GM18868 (cell line): ENCODE measurements at regions not wholly inside any gene's neighbourhood (a gene's known extent, or its start where the extent isn't known, plus 50 kb on each side); places are given as distances from the start of the nearest gene placed in this dataset.
"Not testable (repeated sequence)": the region's sequence is repeated elsewhere in the genome, so short reads cannot be mapped to it uniquely, and the experiment has no call there.

Experiments used
- ATAC-seq: cut with Tn5 transposase; IDR thresholded peaks from one replicate; pipeline ENCODE4 v1.9.1; 2021; ENCODE audit warnings: mild to moderate bottlenecking, moderate library complexity; ENCODE audit not compliant: unreplicated experiment

GRCh38 chr4:43411226-43411625, 518.7 kb downstream of the GRXCR1 start:
- ATAC-seq, result no peak

DNA sequence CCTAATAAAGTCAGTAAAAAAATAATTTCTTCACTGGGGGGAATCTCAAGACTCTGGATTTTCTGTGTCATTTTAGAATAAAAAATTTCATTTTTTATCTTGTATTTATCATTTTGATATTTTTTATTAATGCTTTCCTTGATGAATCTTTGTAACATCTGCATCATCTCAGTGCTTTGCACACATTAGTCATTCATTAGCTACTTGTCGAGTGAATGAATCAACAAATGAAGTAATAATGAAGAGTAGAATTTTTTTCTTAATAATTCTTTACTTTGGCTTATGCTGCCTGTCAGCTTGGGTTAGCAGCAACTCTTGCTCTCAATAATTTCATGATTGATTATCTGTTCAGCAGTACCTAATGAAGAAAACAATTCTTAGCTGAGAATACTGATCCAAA, 530.8 kb downstream of the GRXCR1 start:
- no peak for ATAC-seq

DNA sequence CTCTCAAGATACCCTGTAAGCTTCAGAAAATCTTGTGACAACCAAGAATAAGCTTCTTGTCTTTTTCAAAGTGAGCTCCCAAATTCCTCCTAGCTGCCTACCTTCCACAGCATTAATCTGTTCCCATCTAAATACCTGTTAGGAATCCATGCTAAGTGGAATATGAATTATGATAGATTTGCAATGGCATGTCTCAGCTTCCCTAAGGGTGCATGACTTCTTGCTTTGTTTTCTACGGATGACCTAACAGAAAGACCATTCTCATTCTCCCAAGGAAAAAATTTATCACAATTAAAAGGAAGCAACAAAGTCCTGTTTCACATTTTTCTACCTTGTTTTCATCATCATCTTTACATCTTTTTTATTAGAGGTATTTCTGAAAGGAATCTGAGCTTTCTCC, 532.7 kb downstream of the GRXCR1 start:
- ATAC-seq, result no peak

DNA sequence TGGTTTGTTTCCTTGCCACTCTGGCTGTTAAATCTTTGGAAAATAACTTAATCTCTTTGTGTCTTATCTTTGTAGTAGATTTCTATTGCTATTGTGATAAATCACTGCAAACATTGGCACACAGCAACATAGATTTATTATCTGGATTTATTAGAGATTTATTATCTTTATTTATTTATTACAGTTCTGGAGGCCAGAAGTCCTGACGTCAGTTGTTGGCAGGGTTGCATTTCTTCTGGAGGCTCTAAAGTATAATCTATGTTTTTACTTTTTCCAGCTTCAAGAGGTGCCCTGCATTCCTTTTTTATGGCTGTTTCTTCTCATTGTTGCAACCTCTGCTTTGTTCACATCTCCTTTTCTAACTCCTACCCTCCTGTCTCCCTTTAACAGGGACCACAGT, 542.8 kb downstream of the GRXCR1 start:
- ATAC-seq, result no peak

DNA sequence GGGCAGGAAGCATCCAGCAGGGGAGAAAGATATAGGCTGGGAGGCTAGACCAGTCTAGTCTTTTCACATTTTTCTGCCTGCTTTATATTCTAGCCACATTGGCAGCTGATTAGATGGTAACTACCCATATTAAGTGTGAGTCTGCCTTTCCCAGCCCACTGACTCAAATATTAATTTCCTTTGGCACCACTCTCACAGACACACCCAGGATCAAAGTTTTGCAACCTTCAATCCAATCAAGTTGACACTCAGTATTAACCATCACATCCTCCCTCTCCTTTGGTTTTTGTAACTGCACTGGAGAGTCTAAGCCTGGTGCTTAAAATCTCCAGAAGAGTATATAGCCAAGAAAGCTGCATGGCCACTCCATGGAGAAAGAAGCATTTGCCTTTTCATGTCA, 560.4 kb downstream of the GRXCR1 start:
- no peak for ATAC-seq

GRCh38 chr4:43456383-43456782, 563.9 kb downstream of the GRXCR1 start:
- ATAC-seq, result no peak

GRCh38 chr4:43457866-43458265, 565.4 kb downstream of the GRXCR1 start:
- ATAC-seq, result no peak

GRCh38 chr4:43458293-43458692, 565.8 kb downstream of the GRXCR1 start:
- ATAC-seq, result no peak

- ATAC-seq, result no peak
Observed at GRCh38 chr4:43471950-43472349, 579.4 kb downstream of the GRXCR1 start.

GRCh38 chr4:43481526-43481925, 589.0 kb downstream of the GRXCR1 start:
- ATAC-seq, result peak; percentile 94

DNA sequence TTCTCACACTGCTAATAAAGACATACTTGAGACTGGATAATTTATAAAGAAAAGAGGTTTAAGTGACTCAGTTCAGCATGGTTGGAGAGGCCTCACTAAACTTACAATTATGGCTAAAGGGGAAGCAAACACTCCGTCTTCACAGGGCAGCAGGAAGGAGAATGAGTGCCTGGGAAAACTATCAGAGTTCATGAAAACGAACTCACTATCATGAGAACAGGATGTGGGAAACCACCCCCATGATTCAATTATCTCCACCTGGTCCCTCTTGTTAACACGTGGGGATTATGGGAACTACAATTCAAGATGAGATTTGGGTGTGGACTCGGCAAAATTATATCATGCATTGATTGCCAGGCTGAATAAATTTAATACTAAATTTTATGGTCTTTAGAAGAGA, 592.7 kb downstream of the GRXCR1 start:
- no peak for ATAC-seq

GRCh38 chr4:43496188-43496587, 603.7 kb downstream of the GRXCR1 start:
- peak; percentile 88 for ATAC-seq

GRCh38 chr4:43496602-43497001, 604.1 kb downstream of the GRXCR1 start:
- ATAC-seq, result no peak

DNA sequence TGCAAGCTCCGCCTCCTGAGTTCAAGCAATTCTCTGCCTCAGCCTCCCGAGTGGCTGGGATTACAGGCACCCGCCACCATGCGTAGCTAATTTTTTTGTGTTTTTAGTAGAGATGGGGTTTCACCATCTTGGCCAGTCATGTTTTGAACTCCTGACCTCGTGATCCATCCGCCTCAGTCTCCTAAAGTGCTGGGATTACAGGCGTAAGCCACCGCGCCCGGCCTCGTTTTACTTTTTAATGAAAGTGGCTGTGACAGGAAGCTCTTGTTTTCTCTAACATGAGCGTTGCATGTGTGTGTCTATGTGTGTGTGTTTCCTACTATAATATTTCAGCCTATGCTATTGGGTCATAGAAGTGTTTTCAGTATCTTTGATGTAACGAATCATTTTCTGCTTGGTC, 613.3 kb downstream of the GRXCR1 start:
- ATAC-seq, result not testable (repeated sequence)

DNA sequence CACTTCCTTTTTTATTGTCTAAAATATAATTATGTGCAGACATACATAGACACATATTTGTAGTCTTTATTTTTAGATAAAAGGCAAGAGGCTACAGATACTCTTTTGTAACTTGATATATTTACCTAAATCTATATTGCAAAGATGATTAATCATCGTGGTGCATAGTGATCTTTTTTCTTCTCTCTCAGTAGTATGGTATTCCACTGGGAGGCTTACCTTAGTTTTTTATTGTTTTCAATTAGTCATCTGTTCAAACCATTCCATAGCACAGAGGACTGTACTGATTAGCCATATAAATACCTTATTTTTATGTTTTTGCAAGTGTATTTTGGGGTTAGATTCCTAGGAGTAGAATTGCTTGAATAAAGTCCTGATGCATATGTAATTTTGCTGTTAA, 619.7 kb downstream of the GRXCR1 start:
- no peak for ATAC-seq

DNA sequence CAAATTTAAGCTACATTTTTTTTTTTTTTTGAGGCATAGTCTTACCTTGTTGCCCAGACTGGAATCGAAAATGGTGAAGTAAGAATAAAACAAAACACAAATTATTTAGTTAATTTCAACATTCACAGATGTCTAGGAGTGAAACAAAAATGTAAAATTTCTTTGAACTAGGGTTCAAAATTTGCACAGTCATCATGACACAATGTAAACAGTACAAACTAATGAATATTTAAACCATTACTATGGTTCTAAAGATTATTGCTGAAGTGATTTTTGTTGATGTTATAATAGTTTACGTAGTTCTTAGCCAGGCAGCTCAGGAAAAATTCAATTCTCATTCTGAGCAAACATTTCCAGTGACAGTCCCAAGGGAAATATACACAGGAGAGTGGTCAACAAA, 633.1 kb downstream of the GRXCR1 start:
- no peak for ATAC-seq

DNA sequence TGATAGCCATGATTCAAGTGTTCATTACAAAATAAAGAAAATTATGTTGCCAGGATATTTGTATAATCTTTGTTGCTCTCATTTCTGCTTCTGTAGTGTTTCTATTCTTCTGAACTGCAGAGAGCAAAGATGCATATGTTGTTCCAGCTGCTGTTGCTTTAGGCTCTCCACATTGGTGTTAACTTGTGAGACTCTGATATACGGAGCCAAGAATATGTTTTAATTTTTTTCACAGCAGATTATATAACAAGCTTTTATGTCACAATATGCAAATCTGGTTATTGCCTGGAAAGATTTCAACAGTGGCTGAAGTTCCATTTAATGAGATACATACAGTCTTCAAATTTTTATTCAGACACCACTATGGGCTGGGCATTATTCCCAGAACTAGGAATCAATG, 655.0 kb downstream of the GRXCR1 start:
- ATAC-seq, result no peak

DNA sequence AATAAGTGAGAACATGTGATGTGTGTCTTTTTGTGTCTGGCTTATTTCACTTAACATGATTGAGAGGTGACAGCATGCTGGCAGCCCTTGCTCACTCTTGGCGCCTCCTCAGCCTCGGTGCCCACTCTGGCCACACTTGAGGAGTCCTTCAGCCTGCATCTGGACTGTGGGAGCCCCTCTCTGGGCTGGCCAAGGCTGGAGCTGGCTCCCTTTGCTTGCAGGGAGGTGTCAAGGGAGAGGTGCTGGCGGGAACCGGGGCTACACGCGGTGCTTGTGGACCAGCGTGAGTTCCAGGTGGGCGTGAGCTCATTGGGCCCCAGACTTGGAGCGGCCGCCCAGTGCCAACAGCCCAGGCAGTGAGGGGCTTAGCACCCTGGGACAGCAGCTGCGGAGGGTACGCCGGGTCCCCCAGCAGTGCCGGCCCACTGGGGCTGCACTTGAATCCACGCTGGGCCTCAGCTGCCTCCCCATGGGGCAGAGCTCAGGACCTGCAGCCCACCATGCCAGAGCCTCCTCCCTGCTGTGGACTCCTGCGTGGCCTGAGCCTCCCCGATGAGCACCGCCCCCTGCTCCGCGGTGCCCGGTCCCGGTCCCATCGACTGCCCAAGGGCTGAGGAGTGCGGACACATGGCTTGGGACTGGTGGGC, 658.6 kb downstream of the GRXCR1 start:
- ATAC-seq, result no peak

DNA sequence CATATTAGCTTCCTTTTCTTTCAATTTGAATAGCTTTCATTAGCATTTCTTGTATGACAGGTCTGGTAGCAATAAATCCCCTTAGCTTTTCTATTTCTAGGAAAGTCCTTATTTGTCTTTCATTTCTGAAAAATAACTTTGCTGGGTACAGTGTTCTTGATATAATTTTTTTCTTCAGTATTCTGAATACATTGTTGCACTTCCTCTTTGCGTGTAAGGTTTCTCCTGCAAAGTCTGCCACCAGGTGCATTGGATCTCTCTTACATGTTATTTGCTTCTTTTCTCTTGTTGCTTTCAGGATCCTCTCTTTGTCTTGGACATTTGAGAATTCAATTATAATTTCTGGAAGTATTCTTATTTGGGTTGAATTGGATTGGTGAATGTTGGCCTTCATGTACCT, 663.7 kb downstream of the GRXCR1 start:
- ATAC-seq, result peak; percentile 75

- no peak for ATAC-seq
Observed at GRCh38 chr4:43560047-43560446, 667.5 kb downstream of the GRXCR1 start.

- peak; percentile 58 for ATAC-seq
Observed at GRCh38 chr4:43564107-43564506, 671.6 kb downstream of the GRXCR1 start.

DNA sequence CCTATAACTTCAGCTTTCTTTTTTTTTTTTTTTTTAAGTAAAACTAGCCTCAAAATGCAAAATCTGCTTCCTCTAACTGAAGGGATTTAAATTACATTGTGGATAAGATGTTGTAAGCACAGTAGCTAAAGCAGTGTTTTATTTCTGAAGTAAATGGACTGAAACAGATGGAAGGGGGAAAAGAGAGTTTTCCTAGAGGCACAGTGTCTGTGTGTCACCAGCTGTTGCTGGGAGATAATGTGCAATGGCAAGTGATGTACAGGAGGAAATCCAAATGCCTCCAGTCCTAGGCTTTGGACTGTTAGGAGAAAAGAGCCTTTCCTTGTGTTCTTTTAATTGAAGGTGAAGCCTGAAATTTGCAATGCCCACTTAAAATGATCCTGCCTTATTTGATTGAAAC, 672.1 kb downstream of the GRXCR1 start:
- ATAC-seq, result no peak

- peak; percentile 64 for ATAC-seq
Observed at GRCh38 chr4:43567644-43568043, 675.1 kb downstream of the GRXCR1 start.
